Keratinocyte (primary cell): ENCODE measurements at regions not wholly inside any gene's neighbourhood (a gene's known extent, or its start where the extent isn't known, plus 50 kb on each side); places are given as distances from the start of the nearest gene placed in this dataset.
A peak's percentile ranks its signal among the peaks of the same experiment; 100 is the strongest.

ENCODE experiments used
- DNase-seq: peaks from one replicate; pipeline ENCODE4 v3.0.0-alpha.2; 2011; ENCODE audit warnings: low read depth, missing footprints, low spot score
- FAIRE-seq: peaks from 2 replicates; lab custom pipeline; 2011; peaks lifted over from hg19 to GRCh38; lab: Jason Lieb, UNC
- H2AFZ ChIP-seq: 2 replicates; pipeline ENCODE4 v1.6.0; 2012; ENCODE audit warnings: low read length, control low read depth, inconsistent platforms; ENCODE audit not compliant: control insufficient read depth
- H3K27ac ChIP-seq: 2 replicates; pipeline ENCODE4 v1.5.1; 2011; ENCODE audit warnings: low read length; ENCODE audit not compliant: control insufficient read depth, insufficient read depth
- H3K27me3 ChIP-seq: 3 replicates; pipeline ENCODE4 v1.6.0; 2011; ENCODE audit warnings: low read length; ENCODE audit not compliant: control insufficient read depth, insufficient read depth; ENCODE audit errors: extremely low read depth
- H3K36me3 ChIP-seq, 2 experiments: 2 replicates in 1 of 2; 3 replicates in 1 of 2; pipeline ENCODE4 v1.5.1; 2011; ENCODE audit warnings: low read length in 2 of 2, mild to moderate bottlenecking in 1 of 2; ENCODE audit not compliant: control insufficient read depth in 2 of 2, insufficient read depth in 2 of 2; ENCODE audit errors: extremely low read depth in 1 of 2
- H3K4me1 ChIP-seq: 3 replicates; pipeline ENCODE4 v1.5.1; 2011; ENCODE audit warnings: low read length; ENCODE audit not compliant: control insufficient read depth, insufficient read depth; ENCODE audit errors: extremely low read depth
- H3K4me2 ChIP-seq: 3 replicates; pipeline ENCODE4 v1.6.0; 2011; ENCODE audit warnings: low read depth, low read length; ENCODE audit not compliant: control insufficient read depth, insufficient read depth; ENCODE audit errors: extremely low read depth
- H3K4me3 ChIP-seq, 3 experiments: fragments of 200-600 bp in 1 of 3; sonication (generic) in 1 of 3; 2 replicates in 2 of 3; 3 replicates in 1 of 3; pipeline ENCODE4 v1.5.1; 2011 to 2016; ENCODE audit warnings: low read length in 3 of 3, mild to moderate bottlenecking in 3 of 3, control low read depth in 2 of 3, inconsistent platforms in 1 of 3, low read depth in 1 of 3, mixed read lengths in 1 of 3, mixed run types in 1 of 3, moderate library complexity in 1 of 3; ENCODE audit not compliant: control insufficient read depth in 2 of 3, insufficient read depth in 2 of 3; ENCODE audit errors: extremely low read depth in 1 of 3
- H3K79me2 ChIP-seq: 2 replicates; pipeline ENCODE4 v1.6.0; 2012; ENCODE audit warnings: low read length; ENCODE audit not compliant: control insufficient read depth, insufficient read depth
- H3K9ac ChIP-seq: 3 replicates; pipeline ENCODE4 v1.6.0; 2011; ENCODE audit warnings: low read length; ENCODE audit not compliant: control insufficient read depth, insufficient read depth; ENCODE audit errors: extremely low read depth
- H3K9me1 ChIP-seq: 3 replicates; pipeline ENCODE4 v1.6.0; 2011; ENCODE audit warnings: low read length; ENCODE audit not compliant: control insufficient read depth, insufficient read depth; ENCODE audit errors: extremely low read depth
- H3K9me3 ChIP-seq: 2 replicates; pipeline ENCODE4 v1.5.1; 2012; ENCODE audit warnings: low read depth, low read length; ENCODE audit not compliant: control insufficient read depth
- H4K20me1 ChIP-seq: 3 replicates; pipeline ENCODE4 v1.6.0; 2011; ENCODE audit warnings: low read length; ENCODE audit not compliant: control insufficient read depth, insufficient read depth; ENCODE audit errors: extremely low read depth
- EZH2 ChIP-seq: IDR thresholded peaks from one replicate; pipeline ENCODE4 v1.6.1; 2012; ENCODE audit warnings: inconsistent platforms, mild to moderate bottlenecking, low read length, moderate library complexity
- dilution Hi-C: fragments of 300-500 bp; cut with MboI; formaldehyde crosslinking; loops from one replicate; pipeline ENCODE4 v1.7.0; 2020; ENCODE audit warnings: low sequenced_read_pairs; ENCODE audit not compliant: extremely low pct_ligation_motif_present
- TF ChIP-seq, protein P1 (sequence below), 3 experiments: IDR thresholded peaks in 1 of 3; conservative IDR thresholded peaks in 1 of 3; optimal IDR thresholded peaks in 1 of 3; 2 replicates in 2 of 3; 3 replicates in 1 of 3; pipeline versions ENCODE3 to v1.5.1; 2011; ENCODE audit warnings: low read length in 3 of 3, mild to moderate bottlenecking in 3 of 3, moderate library complexity in 2 of 3, control low read depth in 1 of 3, inconsistent platforms in 1 of 3; ENCODE audit not compliant: insufficient read depth in 2 of 3; ENCODE audit errors: extremely low read depth in 1 of 3

DNA sequence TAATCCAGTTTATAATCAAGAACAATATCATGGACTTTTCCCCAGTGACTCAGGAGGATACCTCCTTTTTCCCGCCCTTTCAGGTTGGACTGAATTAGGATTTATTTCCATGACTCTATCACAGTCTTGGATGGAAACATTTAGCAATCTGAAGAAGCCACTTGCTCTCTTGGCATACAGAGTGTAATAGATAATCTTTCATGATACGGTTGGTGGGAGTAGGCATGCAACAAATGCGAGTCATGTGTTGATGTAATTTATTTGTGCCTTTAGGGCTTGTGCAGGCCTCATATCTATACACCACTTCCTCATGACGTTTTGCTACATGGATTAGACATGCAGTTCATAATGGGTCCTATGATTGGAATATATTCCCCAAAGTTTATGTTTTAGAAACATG is 54.2 kb upstream of the MCTP2 start:
- Histone ChIP-seq H3K9ac (no peak overlapping the region), H3K4me3 (no peak overlapping the region), H3K27ac (no peak overlapping the region), H3K27me3 (no peaks in the 10 kb centered on the region), H3K4me2 (no peak overlapping the region), H3K79me2 (no peaks in the 10 kb centered on the region), H3K4me1 (peaks cover 15% of the 10 kb centered on the region), H4K20me1 (no peaks in the 10 kb centered on the region), H2AFZ (peak overlapping the region; percentile 6), H3K36me3 (no peaks in the 10 kb centered on the region), H3K9me1 (no peaks in the 10 kb centered on the region), H3K9me3 (no peaks in the 10 kb centered on the region)
- TF ChIP-seq EZH2 = no peak
- TF ChIP-seq, protein P1, sequence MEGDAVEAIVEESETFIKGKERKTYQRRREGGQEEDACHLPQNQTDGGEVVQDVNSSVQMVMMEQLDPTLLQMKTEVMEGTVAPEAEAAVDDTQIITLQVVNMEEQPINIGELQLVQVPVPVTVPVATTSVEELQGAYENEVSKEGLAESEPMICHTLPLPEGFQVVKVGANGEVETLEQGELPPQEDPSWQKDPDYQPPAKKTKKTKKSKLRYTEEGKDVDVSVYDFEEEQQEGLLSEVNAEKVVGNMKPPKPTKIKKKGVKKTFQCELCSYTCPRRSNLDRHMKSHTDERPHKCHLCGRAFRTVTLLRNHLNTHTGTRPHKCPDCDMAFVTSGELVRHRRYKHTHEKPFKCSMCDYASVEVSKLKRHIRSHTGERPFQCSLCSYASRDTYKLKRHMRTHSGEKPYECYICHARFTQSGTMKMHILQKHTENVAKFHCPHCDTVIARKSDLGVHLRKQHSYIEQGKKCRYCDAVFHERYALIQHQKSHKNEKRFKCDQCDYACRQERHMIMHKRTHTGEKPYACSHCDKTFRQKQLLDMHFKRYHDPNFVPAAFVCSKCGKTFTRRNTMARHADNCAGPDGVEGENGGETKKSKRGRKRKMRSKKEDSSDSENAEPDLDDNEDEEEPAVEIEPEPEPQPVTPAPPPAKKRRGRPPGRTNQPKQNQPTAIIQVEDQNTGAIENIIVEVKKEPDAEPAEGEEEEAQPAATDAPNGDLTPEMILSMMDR (optimal IDR thresholded peaks at IDR 0.05 in 1 of 3, IDR thresholded peaks at IDR 0.05 in 1 of 3, conservative IDR thresholded peaks at IDR 0.05 in 1 of 3; ENCODE audit: extremely low read depth in 1 of 3, insufficient read depth in 2 of 3, low read length in 3 of 3) = no peak
- no peak for FAIRE-seq
- dilution Hi-C loops = no loop called here
- DNase-seq = no peak

DNA sequence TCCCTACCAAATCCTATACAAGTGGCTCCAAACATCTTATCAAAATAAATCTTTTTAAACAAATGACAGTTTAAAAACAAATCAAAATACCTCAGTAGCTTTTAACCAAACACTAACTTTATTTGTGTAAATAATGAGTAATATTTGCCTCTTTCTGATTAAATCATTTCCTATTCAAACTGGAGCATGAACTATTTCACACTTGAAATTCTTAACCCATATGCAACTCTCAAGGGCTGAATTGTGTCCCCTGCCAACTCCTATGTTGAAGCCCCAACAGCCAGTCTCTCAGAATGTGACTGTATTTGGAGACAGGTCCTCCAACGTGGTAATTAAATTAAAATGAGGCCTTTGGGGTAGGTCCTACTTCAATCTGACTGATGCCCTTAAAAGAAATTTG is 55.9 kb upstream of the MCTP2 start:
- Histone ChIP-seq H3K36me3 (no peaks in the 10 kb centered on the region), H3K4me1 (peaks cover 15% of the 10 kb centered on the region), H3K9ac (no peak overlapping the region), H3K9me1 (no peaks in the 10 kb centered on the region), H3K27ac (no peak overlapping the region), H3K27me3 (no peaks in the 10 kb centered on the region), H3K4me3 (no peak overlapping the region), H3K9me3 (no peaks in the 10 kb centered on the region), H4K20me1 (no peaks in the 10 kb centered on the region), H3K4me2 (no peak overlapping the region), H3K79me2 (no peaks in the 10 kb centered on the region), H2AFZ (no peak overlapping the region)
- dilution Hi-C loops = no loop called here
- no peak for TF ChIP-seq EZH2
- TF ChIP-seq, protein P1 (optimal IDR thresholded peaks at IDR 0.05 in 1 of 3, IDR thresholded peaks at IDR 0.05 in 1 of 3, conservative IDR thresholded peaks at IDR 0.05 in 1 of 3; ENCODE audit: extremely low read depth in 1 of 3, insufficient read depth in 2 of 3, low read length in 3 of 3) = no peak
- FAIRE-seq (no peak), DNase-seq (no peak)
